H1 (cell line): ENCODE measurements at regions not wholly inside any gene's neighbourhood (a gene's known extent, or its start where the extent isn't known, plus 50 kb on each side); places are given as distances from the start of the nearest gene placed in this dataset.

ENCODE experiments used
- CBX5 ChIP-seq: fragments of 300-800, 300-1000 bp; sonication (generic); IDR thresholded peaks from 2 replicates; pipeline ENCODE4 v1.7.1; 2016; ENCODE audit warnings: antibody characterized with exemption, low read length, low read depth
- EZH2 ChIP-seq: fragments of 200-600 bp; sonication (generic); IDR thresholded peaks from 2 replicates; pipeline ENCODE4 v1.7.1; 2012; ENCODE audit warnings: low read depth, mild to moderate bottlenecking, moderate library complexity, low read length, inconsistent platforms; ENCODE audit not compliant: severe bottlenecking
- KDM5A ChIP-seq: fragments of 200-600 bp; IDR thresholded peaks from 2 replicates; pipeline ENCODE4 v1.7.1; 2012; ENCODE audit warnings: mild to moderate bottlenecking, low read length, inconsistent platforms, mixed read lengths
- POLR2A ChIP-seq, 2 experiments: IDR thresholded peaks; 1 replicate in 1 of 2; 2 replicates in 1 of 2; pipeline ENCODE4 v1.6.1; 2011; ENCODE audit warnings: low read depth in 2 of 2, low read length in 2 of 2, mild to moderate bottlenecking in 2 of 2; ENCODE audit errors: control extremely low read depth in 1 of 2
- TF ChIP-seq, protein P1 (sequence below), 3 experiments: IDR thresholded peaks; 1 replicate in 2 of 3; 2 replicates in 1 of 3; pipeline versions ENCODE4 v1.5.1 to v1.6.1; 2011; ENCODE audit warnings: low read length in 3 of 3, mild to moderate bottlenecking in 3 of 3, inconsistent platforms in 2 of 3, low read depth in 1 of 3, moderate library complexity in 1 of 3; ENCODE audit not compliant: insufficient read depth in 1 of 3; ENCODE audit errors: control extremely low read depth in 1 of 3

- TF ChIP-seq EZH2 = no peak
- TF ChIP-seq, protein P1, sequence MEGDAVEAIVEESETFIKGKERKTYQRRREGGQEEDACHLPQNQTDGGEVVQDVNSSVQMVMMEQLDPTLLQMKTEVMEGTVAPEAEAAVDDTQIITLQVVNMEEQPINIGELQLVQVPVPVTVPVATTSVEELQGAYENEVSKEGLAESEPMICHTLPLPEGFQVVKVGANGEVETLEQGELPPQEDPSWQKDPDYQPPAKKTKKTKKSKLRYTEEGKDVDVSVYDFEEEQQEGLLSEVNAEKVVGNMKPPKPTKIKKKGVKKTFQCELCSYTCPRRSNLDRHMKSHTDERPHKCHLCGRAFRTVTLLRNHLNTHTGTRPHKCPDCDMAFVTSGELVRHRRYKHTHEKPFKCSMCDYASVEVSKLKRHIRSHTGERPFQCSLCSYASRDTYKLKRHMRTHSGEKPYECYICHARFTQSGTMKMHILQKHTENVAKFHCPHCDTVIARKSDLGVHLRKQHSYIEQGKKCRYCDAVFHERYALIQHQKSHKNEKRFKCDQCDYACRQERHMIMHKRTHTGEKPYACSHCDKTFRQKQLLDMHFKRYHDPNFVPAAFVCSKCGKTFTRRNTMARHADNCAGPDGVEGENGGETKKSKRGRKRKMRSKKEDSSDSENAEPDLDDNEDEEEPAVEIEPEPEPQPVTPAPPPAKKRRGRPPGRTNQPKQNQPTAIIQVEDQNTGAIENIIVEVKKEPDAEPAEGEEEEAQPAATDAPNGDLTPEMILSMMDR (IDR thresholded peaks at IDR 0.05; ENCODE audit: control extremely low read depth in 1 of 3, insufficient read depth in 1 of 3, low read depth in 1 of 3, low read length in 3 of 3) = no peak
- no peak for TF ChIP-seq POLR2A (IDR thresholded peaks at IDR 0.05; ENCODE audit: control extremely low read depth in 1 of 2, low read depth in 2 of 2, low read length in 2 of 2)
- TF ChIP-seq KDM5A = no peak
- no peak for TF ChIP-seq CBX5
Observed at GRCh38 chr3:106119614-106120082, 250.8 kb upstream of the CBLB start.
